PC-9 (cell line): ENCODE measurements at regions not wholly inside any gene's neighbourhood (a gene's known extent, or its start where the extent isn't known, plus 50 kb on each side); places are given as distances from the start of the nearest gene placed in this dataset.
A peak's percentile ranks its signal among the peaks of the same experiment; 100 is the strongest.

Experiments used
- BruUV-seq: library from RNA; stranded (reverse); fragments of 400-500 nt; replicated peaks from 2 replicates; lab custom pipeline; 2021; lab: Mats Ljungman, UMichigan
- CTCF ChIA-PET: fragments of 300-600 bp; sonication (Branson Sonifier 250); formaldehyde crosslinking; loops from one replicate; lab custom pipeline; 2022; ENCODE audit warnings: antibody characterized with exemption; lab: Charles Lee
- POLR2A ChIA-PET: fragments of 300-600 bp; sonication (Branson Sonifier 250); formaldehyde crosslinking; loops from one replicate; lab custom pipeline; 2022; ENCODE audit warnings: antibody characterized with exemption; ENCODE audit not compliant: unreplicated experiment; lab: Charles Lee
- DNase-seq, 2 experiments: peaks; one replicate each; pipeline versions ENCODE4 v3.0.0 to v3.0.0-alpha.2; 2015 to 2022; ENCODE audit warnings: mixed read lengths in 1 of 2
- H2AFZ ChIP-seq: fragments of 200-600 bp; sonication (generic); 2 replicates; pipeline ENCODE4 v1.8.1; 2017; ENCODE audit warnings: antibody characterized with exemption
- H3F3A ChIP-seq: fragments of 200-600 bp; sonication (generic); 2 replicates; pipeline ENCODE4 v1.8.1; 2017; ENCODE audit warnings: antibody characterized with exemption, mild to moderate bottlenecking, low read depth; ENCODE audit not compliant: insufficient read depth
- H3K27ac ChIP-seq: fragments of 200-600 bp; sonication (generic); 2 replicates; pipeline ENCODE4 v1.6.1; 2016; ENCODE audit warnings: mixed run types
- H3K27me3 ChIP-seq: fragments of 200-600 bp; sonication (generic); 2 replicates; pipeline ENCODE4 v1.6.1; 2016; ENCODE audit warnings: low read depth, mixed run types; ENCODE audit not compliant: insufficient read depth
- H3K36me3 ChIP-seq: fragments of 200-600 bp; sonication (generic); 2 replicates; pipeline ENCODE4 v1.6.1; 2016; ENCODE audit warnings: low read depth, mixed run types
- H3K4me1 ChIP-seq: fragments of 200-600 bp; sonication (generic); replicated peaks from 2 replicates; pipeline ENCODE4 v1.6.1; 2016; ENCODE audit warnings: mixed run types; ENCODE audit not compliant: insufficient read depth
- H3K4me2 ChIP-seq: fragments of 200-600 bp; sonication (generic); 2 replicates; pipeline ENCODE4 v1.6.1; 2017; ENCODE audit warnings: mixed run types
- H3K4me3 ChIP-seq: fragments of 200-600 bp; sonication (generic); 2 replicates; pipeline ENCODE4 v1.6.1; 2016; ENCODE audit warnings: mixed run types
- H3K79me2 ChIP-seq: fragments of 200-600 bp; sonication (generic); 2 replicates; pipeline ENCODE4 v1.6.1; 2017; ENCODE audit warnings: low read depth, mixed run types
- H3K9me2 ChIP-seq: fragments of 200-600 bp; sonication (generic); 2 replicates; pipeline ENCODE4 v1.8.1; 2017; ENCODE audit warnings: mild to moderate bottlenecking; ENCODE audit not compliant: insufficient read depth
- H3K9me3 ChIP-seq: fragments of 200-600 bp; sonication (generic); 2 replicates; pipeline ENCODE4 v1.8.1; 2016; ENCODE audit warnings: low read depth; ENCODE audit not compliant: insufficient read depth
- H4K20me1 ChIP-seq: fragments of 200-600 bp; sonication (generic); 2 replicates; pipeline ENCODE4 v1.8.1; 2017; ENCODE audit not compliant: insufficient read depth
- EZH2 ChIP-seq: fragments of 200-600 bp; sonication (generic); IDR thresholded peaks from 2 replicates; pipeline ENCODE4 v1.8.0; 2017; ENCODE audit warnings: antibody characterized with exemption, low read depth
- intact Hi-C: fragments of 100-400 bp; cut with micrococcal nuclease; formaldehyde crosslinking; loops from one replicate; pipeline ENCODE4 v1.10.0; 2022; ENCODE audit not compliant: unreplicated experiment
- TF ChIP-seq, protein P1 (sequence below): fragments of 200-600 bp; sonication (generic); conservative IDR thresholded peaks from 2 replicates; pipeline ENCODE4 v1.6.1; 2017; ENCODE audit warnings: mixed run types, antibody characterized with exemption, mild to moderate bottlenecking, moderate library complexity

DNA sequence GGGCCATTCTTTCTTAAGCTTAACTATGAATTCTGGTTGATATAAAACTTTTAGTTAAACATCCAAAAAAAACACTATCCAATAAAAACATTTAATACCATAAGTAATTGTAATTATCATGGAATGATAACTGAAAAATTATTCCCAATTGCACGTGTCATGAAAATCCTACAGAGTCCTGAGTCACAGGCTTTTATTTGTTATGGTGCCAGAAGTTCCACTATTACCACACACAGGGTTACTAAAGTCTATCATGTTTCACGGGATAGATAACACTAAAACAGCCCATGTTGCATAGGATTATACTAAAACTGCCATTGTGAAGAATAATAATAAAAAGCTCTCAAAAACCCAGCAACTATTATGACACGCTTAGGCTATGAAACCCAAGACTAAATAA, 1381.8 kb downstream of the EFNA5 start:
- TF ChIP-seq EZH2 = no peak
- TF ChIP-seq, protein P1, sequence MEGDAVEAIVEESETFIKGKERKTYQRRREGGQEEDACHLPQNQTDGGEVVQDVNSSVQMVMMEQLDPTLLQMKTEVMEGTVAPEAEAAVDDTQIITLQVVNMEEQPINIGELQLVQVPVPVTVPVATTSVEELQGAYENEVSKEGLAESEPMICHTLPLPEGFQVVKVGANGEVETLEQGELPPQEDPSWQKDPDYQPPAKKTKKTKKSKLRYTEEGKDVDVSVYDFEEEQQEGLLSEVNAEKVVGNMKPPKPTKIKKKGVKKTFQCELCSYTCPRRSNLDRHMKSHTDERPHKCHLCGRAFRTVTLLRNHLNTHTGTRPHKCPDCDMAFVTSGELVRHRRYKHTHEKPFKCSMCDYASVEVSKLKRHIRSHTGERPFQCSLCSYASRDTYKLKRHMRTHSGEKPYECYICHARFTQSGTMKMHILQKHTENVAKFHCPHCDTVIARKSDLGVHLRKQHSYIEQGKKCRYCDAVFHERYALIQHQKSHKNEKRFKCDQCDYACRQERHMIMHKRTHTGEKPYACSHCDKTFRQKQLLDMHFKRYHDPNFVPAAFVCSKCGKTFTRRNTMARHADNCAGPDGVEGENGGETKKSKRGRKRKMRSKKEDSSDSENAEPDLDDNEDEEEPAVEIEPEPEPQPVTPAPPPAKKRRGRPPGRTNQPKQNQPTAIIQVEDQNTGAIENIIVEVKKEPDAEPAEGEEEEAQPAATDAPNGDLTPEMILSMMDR = no peak
- no peak for DNase-seq
- H3K27ac ChIP-seq = no peak overlapping the region
- H4K20me1 ChIP-seq = no peaks in the 10 kb centered on the region
- H3K36me3 ChIP-seq = no peaks in the 10 kb centered on the region
- intact Hi-C loops = no loop called here
- CTCF ChIA-PET = no interaction called here
- no peaks in the 10 kb centered on the region for H3F3A ChIP-seq
- H3K4me3 ChIP-seq = no peak overlapping the region
- no peaks in the 10 kb centered on the region for H3K9me2 ChIP-seq
- BruUV-seq = no TSS peak
- POLR2A ChIA-PET = no interaction called here
- H3K4me2 ChIP-seq = no peak overlapping the region
- H2AFZ ChIP-seq = no peak overlapping the region
- no peaks in the 10 kb centered on the region for H3K27me3 ChIP-seq
- H3K4me1 ChIP-seq = no peaks in the 10 kb centered on the region
- no peaks in the 10 kb centered on the region for H3K9me3 ChIP-seq
- H3K79me2 ChIP-seq = no peaks in the 10 kb centered on the region

DNA sequence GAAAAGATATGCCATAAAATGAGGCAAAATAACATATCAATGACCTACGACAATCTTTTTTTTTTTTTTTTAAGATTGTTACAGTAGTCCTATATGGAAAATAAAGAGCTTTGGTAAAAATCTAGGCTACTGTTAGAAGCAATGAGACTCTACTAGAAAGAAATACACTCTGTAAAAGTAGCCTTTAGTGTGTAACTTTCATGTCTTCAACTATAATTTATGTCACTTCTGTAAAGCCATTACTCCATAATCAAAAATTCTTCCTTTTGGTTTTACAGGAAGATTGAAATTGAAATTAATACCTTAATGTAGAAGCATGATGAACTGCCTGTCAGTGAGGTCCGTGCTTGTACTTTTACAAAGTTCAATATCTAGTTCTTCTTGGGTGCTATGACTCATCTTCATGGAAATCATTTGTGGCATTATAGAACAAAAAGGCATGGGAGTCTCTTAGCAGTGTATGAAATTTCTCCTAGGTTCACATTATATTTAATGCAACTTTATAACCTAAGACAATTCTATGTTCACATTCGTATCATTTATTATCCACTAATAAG, 1393.1 kb downstream of the EFNA5 start:
- DNase-seq = no peak
- H3K79me2 ChIP-seq = no peaks in the 10 kb centered on the region

DNA sequence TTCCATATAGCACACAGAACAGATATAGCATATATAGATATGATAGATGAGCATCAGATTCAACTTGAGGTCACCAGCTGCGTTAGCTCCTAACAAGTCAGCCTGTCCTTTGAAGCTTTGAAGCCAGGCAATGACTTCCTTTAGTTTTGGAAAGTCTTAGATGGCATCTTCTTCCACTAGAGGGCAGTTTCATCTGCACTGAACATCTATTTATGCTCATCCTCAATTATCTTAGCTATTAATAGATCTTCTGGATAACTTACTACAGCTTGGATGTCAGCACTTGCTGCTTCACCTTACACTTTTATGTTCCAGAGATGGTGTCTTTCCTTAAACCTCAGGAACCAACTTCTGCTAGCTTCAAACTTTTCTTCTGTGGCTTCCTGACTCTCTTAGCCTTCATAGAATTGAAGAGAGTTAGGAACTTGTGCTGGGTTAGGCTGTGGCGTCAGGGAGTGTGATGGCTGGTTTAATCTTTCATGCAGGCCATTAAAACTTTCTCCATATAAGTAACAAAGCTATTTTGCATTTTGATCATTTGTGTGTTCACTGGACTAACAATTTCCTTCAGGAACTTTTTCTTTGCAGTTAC, 1401.4 kb downstream of the EFNA5 start:
- Histone ChIP-seq H3K9me2 (no peaks in the 10 kb centered on the region; the same call in 1 of the 2 replicates), H3K4me3 (no peak overlapping the region), H4K20me1 (no peaks in the 10 kb centered on the region), H3K36me3 (no peaks in the 10 kb centered on the region), H3K4me2 (no peak overlapping the region), H3K27ac (no peak overlapping the region), H3K9me3 (peaks cover 7% of the 10 kb centered on the region; the same call in 1 of the 2 replicates), H3K79me2 (no peaks in the 10 kb centered on the region), H3K4me1 (no peaks in the 10 kb centered on the region), H2AFZ (no peak overlapping the region), H3K27me3 (no peaks in the 10 kb centered on the region), H3F3A (no peaks in the 10 kb centered on the region; the same call in 1 of the 2 replicates)
- no TSS peak for BruUV-seq
- intact Hi-C loops = loop anchor here (1.0 kb wide), 1 partner anchor 1403 kb away; no protein-coding TSS in a partner anchor
- ChIA-PET POLR2A (no interaction called here), CTCF (interaction anchor here (0.6 to 1.4 kb wide), 4 partner anchors 58 to 1027 kb away, joined by 3 to 6 read pairs (median 4); no protein-coding TSS in a partner anchor)
- TF ChIP-seq, protein P1 = peak; percentile 66
- no peak for TF ChIP-seq EZH2
- DNase-seq = no peak

More for the DNA sequence above, 1393.1 kb downstream of the EFNA5 start:
- H3K9me3 ChIP-seq = peaks cover 7% of the 10 kb centered on the region; the same call in 1 of the 2 replicates
- ChIA-PET POLR2A (no interaction called here), CTCF (no interaction called here)
- no peak overlapping the region for H3K4me3 ChIP-seq
- H3F3A ChIP-seq = no peaks in the 10 kb centered on the region
- no peak overlapping the region for H3K27ac ChIP-seq
- H2AFZ ChIP-seq = no peak overlapping the region
- no peaks in the 10 kb centered on the region for H3K4me1 ChIP-seq
- no peaks in the 10 kb centered on the region for H4K20me1 ChIP-seq
- H3K4me2 ChIP-seq = no peak overlapping the region
- intact Hi-C loops = no loop called here
- H3K27me3 ChIP-seq = no peaks in the 10 kb centered on the region
- BruUV-seq = no TSS peak
- H3K36me3 ChIP-seq = no peaks in the 10 kb centered on the region
- H3K9me2 ChIP-seq = no peaks in the 10 kb centered on the region
- TF ChIP-seq, protein P1 = no peak
- TF ChIP-seq EZH2 = no peak
